ENCODE measurements at regions not wholly inside any gene's neighbourhood (a gene's known extent, or its start where the extent isn't known, plus 50 kb on each side); places are given as distances from the start of the nearest gene placed in this dataset.

GRCh38 chr4:160877087-160877790, 1286.6 kb downstream of the FSTL5 start:
- TF ChIP-seq CTCF (IDR thresholded peaks at IDR 0.05; ENCODE audit: borderline replicate concordance, extremely low read depth, low read length, poor library complexity, severe bottlenecking) (no peak), EZH2 (IDR thresholded peaks at IDR 0.05; ENCODE audit: borderline replicate concordance, low read depth, low read length, severe bottlenecking) (no peak)
